H1 (cell line): ENCODE measurements at regions not wholly inside any gene's neighbourhood (a gene's known extent, or its start where the extent isn't known, plus 50 kb on each side); places are given as distances from the start of the nearest gene placed in this dataset.

Experiments
- CTBP2 ChIP-seq: IDR thresholded peaks from 2 replicates; pipeline ENCODE4 v1.7.0; 2011; ENCODE audit warnings: borderline replicate concordance, mild to moderate bottlenecking, moderate library complexity, mixed read lengths, low read length; ENCODE audit not compliant: insufficient read depth, insufficient read length
- JUN ChIP-seq: IDR thresholded peaks from 2 replicates; pipeline ENCODE4 v1.6.1; 2011; ENCODE audit warnings: low read depth, mild to moderate bottlenecking, improper control_type of control experiment, low read length
- POLR2AphosphoS5 ChIP-seq: IDR thresholded peaks from 2 replicates; pipeline ENCODE4 v1.6.1; 2011; ENCODE audit warnings: low read depth, low read length
- POU5F1 ChIP-seq: IDR thresholded peaks from 2 replicates; pipeline ENCODE4 v1.6.1; 2011; ENCODE audit warnings: low read depth, mild to moderate bottlenecking, low read length, moderate library complexity
- SIRT6 ChIP-seq: IDR thresholded peaks from one replicate; pipeline ENCODE4 v1.7.1; 2012; ENCODE audit warnings: low read length, inconsistent platforms
- TF ChIP-seq, protein P1 (sequence below): fragments of 300-600 bp; sonication (generic); IDR thresholded peaks from 2 replicates; pipeline ENCODE4 v1.7.1; 2012; ENCODE audit warnings: low read length, moderate library complexity, mild to moderate bottlenecking, inconsistent platforms; ENCODE audit not compliant: insufficient replicate concordance

DNA sequence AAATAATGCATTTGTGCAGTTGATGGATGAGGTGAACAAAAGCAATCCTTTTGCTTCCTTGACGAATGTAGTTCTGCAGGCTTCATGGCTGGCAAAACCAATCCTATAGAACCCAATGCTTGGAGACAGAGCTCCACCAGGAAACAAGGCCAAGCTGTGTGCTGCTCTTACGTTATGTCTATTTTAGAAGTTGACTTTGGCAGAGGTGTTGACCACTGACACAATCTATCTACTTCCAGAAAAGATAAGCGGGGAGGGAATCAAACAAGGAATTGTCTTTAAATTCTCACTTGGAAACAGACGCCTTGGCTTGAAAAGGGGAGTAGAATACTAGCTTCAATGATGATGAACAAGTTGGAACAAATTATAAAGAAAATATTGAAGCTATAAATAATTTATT lies 211.2 kb downstream of the SETD4 start (continued):
- TF ChIP-seq JUN (no peak), POLR2AphosphoS5 (no peak), CTBP2 (no peak), SIRT6 (no peak), POU5F1 (no peak)
- TF ChIP-seq, protein P1, sequence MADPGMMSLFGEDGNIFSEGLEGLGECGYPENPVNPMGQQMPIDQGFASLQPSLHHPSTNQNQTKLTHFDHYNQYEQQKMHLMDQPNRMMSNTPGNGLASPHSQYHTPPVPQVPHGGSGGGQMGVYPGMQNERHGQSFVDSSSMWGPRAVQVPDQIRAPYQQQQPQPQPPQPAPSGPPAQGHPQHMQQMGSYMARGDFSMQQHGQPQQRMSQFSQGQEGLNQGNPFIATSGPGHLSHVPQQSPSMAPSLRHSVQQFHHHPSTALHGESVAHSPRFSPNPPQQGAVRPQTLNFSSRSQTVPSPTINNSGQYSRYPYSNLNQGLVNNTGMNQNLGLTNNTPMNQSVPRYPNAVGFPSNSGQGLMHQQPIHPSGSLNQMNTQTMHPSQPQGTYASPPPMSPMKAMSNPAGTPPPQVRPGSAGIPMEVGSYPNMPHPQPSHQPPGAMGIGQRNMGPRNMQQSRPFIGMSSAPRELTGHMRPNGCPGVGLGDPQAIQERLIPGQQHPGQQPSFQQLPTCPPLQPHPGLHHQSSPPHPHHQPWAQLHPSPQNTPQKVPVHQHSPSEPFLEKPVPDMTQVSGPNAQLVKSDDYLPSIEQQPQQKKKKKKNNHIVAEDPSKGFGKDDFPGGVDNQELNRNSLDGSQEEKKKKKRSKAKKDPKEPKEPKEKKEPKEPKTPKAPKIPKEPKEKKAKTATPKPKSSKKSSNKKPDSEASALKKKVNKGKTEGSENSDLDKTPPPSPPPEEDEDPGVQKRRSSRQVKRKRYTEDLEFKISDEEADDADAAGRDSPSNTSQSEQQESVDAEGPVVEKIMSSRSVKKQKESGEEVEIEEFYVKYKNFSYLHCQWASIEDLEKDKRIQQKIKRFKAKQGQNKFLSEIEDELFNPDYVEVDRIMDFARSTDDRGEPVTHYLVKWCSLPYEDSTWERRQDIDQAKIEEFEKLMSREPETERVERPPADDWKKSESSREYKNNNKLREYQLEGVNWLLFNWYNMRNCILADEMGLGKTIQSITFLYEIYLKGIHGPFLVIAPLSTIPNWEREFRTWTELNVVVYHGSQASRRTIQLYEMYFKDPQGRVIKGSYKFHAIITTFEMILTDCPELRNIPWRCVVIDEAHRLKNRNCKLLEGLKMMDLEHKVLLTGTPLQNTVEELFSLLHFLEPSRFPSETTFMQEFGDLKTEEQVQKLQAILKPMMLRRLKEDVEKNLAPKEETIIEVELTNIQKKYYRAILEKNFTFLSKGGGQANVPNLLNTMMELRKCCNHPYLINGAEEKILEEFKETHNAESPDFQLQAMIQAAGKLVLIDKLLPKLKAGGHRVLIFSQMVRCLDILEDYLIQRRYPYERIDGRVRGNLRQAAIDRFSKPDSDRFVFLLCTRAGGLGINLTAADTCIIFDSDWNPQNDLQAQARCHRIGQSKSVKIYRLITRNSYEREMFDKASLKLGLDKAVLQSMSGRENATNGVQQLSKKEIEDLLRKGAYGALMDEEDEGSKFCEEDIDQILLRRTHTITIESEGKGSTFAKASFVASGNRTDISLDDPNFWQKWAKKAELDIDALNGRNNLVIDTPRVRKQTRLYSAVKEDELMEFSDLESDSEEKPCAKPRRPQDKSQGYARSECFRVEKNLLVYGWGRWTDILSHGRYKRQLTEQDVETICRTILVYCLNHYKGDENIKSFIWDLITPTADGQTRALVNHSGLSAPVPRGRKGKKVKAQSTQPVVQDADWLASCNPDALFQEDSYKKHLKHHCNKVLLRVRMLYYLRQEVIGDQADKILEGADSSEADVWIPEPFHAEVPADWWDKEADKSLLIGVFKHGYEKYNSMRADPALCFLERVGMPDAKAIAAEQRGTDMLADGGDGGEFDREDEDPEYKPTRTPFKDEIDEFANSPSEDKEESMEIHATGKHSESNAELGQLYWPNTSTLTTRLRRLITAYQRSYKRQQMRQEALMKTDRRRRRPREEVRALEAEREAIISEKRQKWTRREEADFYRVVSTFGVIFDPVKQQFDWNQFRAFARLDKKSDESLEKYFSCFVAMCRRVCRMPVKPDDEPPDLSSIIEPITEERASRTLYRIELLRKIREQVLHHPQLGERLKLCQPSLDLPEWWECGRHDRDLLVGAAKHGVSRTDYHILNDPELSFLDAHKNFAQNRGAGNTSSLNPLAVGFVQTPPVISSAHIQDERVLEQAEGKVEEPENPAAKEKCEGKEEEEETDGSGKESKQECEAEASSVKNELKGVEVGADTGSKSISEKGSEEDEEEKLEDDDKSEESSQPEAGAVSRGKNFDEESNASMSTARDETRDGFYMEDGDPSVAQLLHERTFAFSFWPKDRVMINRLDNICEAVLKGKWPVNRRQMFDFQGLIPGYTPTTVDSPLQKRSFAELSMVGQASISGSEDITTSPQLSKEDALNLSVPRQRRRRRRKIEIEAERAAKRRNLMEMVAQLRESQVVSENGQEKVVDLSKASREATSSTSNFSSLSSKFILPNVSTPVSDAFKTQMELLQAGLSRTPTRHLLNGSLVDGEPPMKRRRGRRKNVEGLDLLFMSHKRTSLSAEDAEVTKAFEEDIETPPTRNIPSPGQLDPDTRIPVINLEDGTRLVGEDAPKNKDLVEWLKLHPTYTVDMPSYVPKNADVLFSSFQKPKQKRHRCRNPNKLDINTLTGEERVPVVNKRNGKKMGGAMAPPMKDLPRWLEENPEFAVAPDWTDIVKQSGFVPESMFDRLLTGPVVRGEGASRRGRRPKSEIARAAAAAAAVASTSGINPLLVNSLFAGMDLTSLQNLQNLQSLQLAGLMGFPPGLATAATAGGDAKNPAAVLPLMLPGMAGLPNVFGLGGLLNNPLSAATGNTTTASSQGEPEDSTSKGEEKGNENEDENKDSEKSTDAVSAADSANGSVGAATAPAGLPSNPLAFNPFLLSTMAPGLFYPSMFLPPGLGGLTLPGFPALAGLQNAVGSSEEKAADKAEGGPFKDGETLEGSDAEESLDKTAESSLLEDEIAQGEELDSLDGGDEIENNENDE = no peak
